HL-60 (cell line): ENCODE measurements at regions not wholly inside any gene's neighbourhood (a gene's known extent, or its start where the extent isn't known, plus 50 kb on each side); places are given as distances from the start of the nearest gene placed in this dataset.

Experiments
- CTCF ChIP-seq: IDR thresholded peaks from one replicate; pipeline ENCODE4 v1.5.1; 2011; ENCODE audit warnings: low read length, control low read depth, inconsistent platforms; ENCODE audit not compliant: insufficient read depth
- GABPA ChIP-seq: IDR thresholded peaks from 2 replicates; pipeline ENCODE4 v1.6.1; 2012; ENCODE audit warnings: low read depth
- POLR2AphosphoS5 ChIP-seq: IDR thresholded peaks from 2 replicates; pipeline ENCODE4 v1.6.1; 2012; ENCODE audit warnings: low read depth
- REST ChIP-seq: IDR thresholded peaks from 2 replicates; pipeline ENCODE4 v1.6.1; 2012; ENCODE audit warnings: low read depth; ENCODE audit not compliant: insufficient replicate concordance

- TF ChIP-seq CTCF: no peak
- no peak for TF ChIP-seq REST
- TF ChIP-seq GABPA: no peak
- TF ChIP-seq POLR2AphosphoS5: no peak
These were observed 108.3 kb upstream of the DUSP21 start for GRCh38 chrX:44735498-44735897.
